Large intestine (tissue), 3 donors: ENCODE measurements at regions not wholly inside any gene's neighbourhood (a gene's known extent, or its start where the extent isn't known, plus 50 kb on each side); places are given as distances from the start of the nearest gene placed in this dataset.

ENCODE experiments used
- DNase-seq, 2 donors: peaks; one replicate each; pipeline versions ENCODE4 v3.0.0 to v3.0.0-alpha.2; 2013
- H3K27ac ChIP-seq: one replicate; pipeline ENCODE4 v1.5.1; 2013; ENCODE audit warnings: low read length
- H3K27me3 ChIP-seq: 2 replicates; pipeline ENCODE4 v1.6.1; 2013; ENCODE audit warnings: low read length; ENCODE audit not compliant: control insufficient read depth, insufficient read depth
- H3K36me3 ChIP-seq: 2 replicates; pipeline ENCODE4 v1.6.1; 2013; ENCODE audit warnings: low read length; ENCODE audit not compliant: control insufficient read depth, insufficient read depth
- H3K4me1 ChIP-seq: one replicate; pipeline ENCODE4 v1.6.1; 2013; ENCODE audit warnings: low read length; ENCODE audit not compliant: control insufficient read depth, insufficient read depth
- H3K4me3 ChIP-seq: one replicate; pipeline ENCODE4 v1.5.1; 2013; ENCODE audit warnings: low read length
- H3K9me3 ChIP-seq: one replicate; pipeline ENCODE4 v1.6.1; 2013; ENCODE audit warnings: mild to moderate bottlenecking, low read depth, low read length, moderate library complexity; ENCODE audit not compliant: control insufficient read depth
- WGBS: methylation state at CpG from one replicate; pipeline ENCODE4 v1.1.5; 2013; ENCODE audit warnings: low lambda C conversion rate; ENCODE audit not compliant: insufficient coverage; 5-methylcytosine and 5-hydroxymethylcytosine counted together

DNA sequence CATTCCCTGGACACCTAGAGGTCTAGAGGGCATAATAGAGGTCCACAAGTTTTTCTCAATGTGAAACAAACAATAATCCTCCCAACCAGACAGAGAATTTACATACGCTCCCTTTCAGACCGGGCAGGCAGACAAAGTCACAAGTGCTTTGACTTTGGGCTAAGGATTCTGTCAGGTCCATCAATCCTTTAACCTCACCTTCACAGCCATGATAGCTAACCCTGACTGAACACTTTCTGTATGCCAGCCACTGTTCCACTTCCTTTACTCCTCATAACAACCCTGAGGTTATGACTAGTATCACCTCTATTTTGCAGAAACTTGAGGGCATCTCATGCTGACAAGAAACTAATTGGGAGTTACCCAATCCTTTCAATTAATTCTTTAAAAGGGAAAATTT is 118.8 kb upstream of the AFF2 start:
- Histone ChIP-seq H3K4me3 (no peak overlapping the region), H3K27me3 (no peaks in the 10 kb centered on the region), H3K4me1 (no peaks in the 10 kb centered on the region), H3K27ac (peak overlapping the region; percentile 56), H3K36me3 (no peaks in the 10 kb centered on the region), H3K9me3 (no peaks in the 10 kb centered on the region)
- no peak for DNase-seq
- no CpG with 5 or more reads among the region's 2 CpGs for WGBS

DNA sequence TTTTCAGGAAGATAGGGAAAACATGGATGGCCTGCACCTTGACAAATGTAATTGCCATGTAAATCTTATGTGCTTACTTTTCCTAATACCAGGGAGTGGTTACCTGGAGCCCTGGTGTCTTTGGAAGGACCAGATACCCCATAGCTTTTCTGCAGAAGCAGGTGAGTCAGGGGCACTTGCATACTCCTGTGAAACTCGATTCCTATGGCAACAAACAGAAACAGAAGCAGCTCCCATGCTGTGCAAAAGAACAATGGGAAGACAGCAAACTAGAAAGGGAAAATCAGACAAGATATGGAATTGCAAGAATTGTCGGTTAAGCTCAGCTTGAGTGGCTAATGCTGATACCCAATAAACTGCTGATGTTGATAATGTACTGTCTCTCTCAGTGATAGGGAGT is 117.4 kb upstream of the AFF2 start:
- no CpG with 5 or more reads among the region's 2 CpGs for WGBS
- Histone ChIP-seq H3K9me3 (no peaks in the 10 kb centered on the region), H3K4me1 (no peaks in the 10 kb centered on the region), H3K36me3 (no peaks in the 10 kb centered on the region), H3K27me3 (no peaks in the 10 kb centered on the region), H3K27ac (no peak overlapping the region), H3K4me3 (no peak overlapping the region)
- DNase-seq: no peak

- no peaks in the 10 kb centered on the region for H3K4me1 ChIP-seq
- no peak overlapping the region for H3K27ac ChIP-seq
- no peak overlapping the region for H3K4me3 ChIP-seq
- H3K36me3 ChIP-seq: no peaks in the 10 kb centered on the region
- no peaks in the 10 kb centered on the region for H3K9me3 ChIP-seq
- H3K27me3 ChIP-seq: no peaks in the 10 kb centered on the region
- DNase-seq: no peak
- WGBS: no CpG with 5 or more reads among the region's 2 CpGs
These were observed 114.9 kb upstream of the AFF2 start for GRCh38 chrX:148385471-148385870.

GRCh38 chrX:148389629-148390028 is 110.8 kb upstream of the AFF2 start:
- Histone ChIP-seq H3K4me3 (no peak overlapping the region), H3K9me3 (no peaks in the 10 kb centered on the region), H3K27ac (no peak overlapping the region), H3K27me3 (no peaks in the 10 kb centered on the region), H3K36me3 (no peaks in the 10 kb centered on the region), H3K4me1 (no peaks in the 10 kb centered on the region)
- DNase-seq: no peak
- no CpG with 5 or more reads among the region's 2 CpGs for WGBS

DNA sequence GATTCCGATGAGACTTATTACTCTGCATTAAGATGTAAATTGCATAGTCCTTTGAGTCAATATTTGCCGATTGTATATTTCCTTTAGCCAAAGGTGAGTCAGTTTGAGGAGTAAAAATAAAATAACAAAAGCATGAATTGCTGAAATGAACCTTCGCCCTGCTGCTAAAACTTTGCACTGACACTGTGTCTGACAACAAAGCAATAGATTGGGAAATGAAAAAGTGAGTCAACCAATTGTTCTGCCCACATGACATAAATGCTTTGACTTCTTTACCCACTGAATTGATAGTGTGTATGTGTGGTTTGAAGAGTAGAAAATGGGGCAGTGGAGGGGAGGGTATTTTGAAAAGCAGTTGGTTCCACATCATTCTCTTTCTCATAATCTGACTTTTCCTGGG is 88.4 kb upstream of the AFF2 start:
- WGBS: no CpG with 5 or more reads among the region's 3 CpGs
- no peaks in the 10 kb centered on the region for H3K27me3 ChIP-seq
- H3K36me3 ChIP-seq: no peaks in the 10 kb centered on the region
- no peaks in the 10 kb centered on the region for H3K9me3 ChIP-seq
- H3K27ac ChIP-seq: no peak overlapping the region
- H3K4me3 ChIP-seq: no peak overlapping the region
- no peaks in the 10 kb centered on the region for H3K4me1 ChIP-seq
- peak; percentile 1 to 12 for DNase-seq

DNA sequence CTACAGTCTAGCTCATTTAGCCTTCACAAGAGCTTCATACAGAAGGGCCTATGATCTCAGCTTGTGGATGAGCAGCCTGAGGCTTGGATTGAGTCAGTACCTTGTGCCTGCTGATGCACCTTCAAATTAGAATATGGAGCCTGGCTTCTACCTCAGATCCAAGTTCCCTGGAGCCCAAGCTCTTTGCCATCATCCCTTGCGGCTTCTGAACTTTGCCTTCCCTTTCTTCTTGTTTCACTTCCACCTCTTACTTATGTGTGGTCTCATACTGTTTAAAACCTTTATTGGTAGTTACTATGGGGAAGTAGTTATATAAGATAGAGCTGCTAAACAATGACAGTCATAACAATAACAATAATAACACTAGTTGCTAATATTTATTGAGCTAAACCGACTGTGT is 84.3 kb upstream of the AFF2 start:
- Histone ChIP-seq H3K9me3 (no peaks in the 10 kb centered on the region), H3K27me3 (no peaks in the 10 kb centered on the region), H3K4me1 (no peaks in the 10 kb centered on the region), H3K36me3 (no peaks in the 10 kb centered on the region), H3K4me3 (no peak overlapping the region), H3K27ac (no peak overlapping the region)
- no CpG with 5 or more reads among the region's 2 CpGs for WGBS
- no peak for DNase-seq

DNA sequence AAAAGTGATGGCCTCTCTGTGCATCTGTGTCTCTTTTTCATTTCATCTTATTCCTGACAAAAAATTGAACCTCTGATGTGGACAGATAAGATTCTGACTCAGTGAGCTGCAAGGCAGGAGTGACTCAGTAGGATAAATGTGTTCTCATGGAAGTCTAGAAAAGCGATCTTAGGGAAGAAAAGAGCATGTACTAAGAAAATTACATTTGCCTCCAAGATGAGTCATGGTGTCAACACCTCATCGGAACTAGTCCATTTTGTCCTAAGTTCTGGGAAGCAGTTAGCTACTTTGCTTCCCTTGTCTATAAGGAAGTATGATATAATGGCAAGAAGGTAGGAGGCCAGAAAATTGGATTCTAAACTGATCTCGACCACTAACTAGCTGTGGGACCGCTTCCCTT is 83.5 kb upstream of the AFF2 start:
- H3K27me3 ChIP-seq: no peaks in the 10 kb centered on the region
- DNase-seq: no peak
- no peaks in the 10 kb centered on the region for H3K4me1 ChIP-seq
- no peak overlapping the region for H3K4me3 ChIP-seq
- no peak overlapping the region for H3K27ac ChIP-seq
- no peaks in the 10 kb centered on the region for H3K36me3 ChIP-seq
- WGBS: no CpG with 5 or more reads among the region's 4 CpGs
- no peaks in the 10 kb centered on the region for H3K9me3 ChIP-seq

DNA sequence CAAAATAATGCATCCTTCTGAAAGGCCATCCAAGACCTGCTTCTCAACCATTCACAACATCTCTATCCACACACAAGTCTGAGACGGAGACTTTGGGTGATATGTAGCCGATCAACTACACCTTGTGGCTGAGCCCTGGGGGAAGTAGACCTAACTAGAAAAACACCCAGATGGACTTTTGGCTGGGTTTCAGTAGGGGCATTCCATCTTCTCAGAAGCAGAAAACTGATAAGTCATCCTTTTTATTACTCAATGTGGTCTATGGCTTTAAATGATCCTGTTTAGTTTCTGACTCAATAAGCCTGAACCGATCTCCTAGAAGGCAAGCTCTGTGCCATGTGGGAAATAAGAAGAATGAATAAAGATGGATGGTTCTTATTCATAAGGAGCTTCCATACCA is 82.5 kb upstream of the AFF2 start:
- Histone ChIP-seq H3K4me1 (no peaks in the 10 kb centered on the region), H3K9me3 (no peaks in the 10 kb centered on the region), H3K4me3 (no peak overlapping the region), H3K27me3 (no peaks in the 10 kb centered on the region), H3K27ac (no peak overlapping the region), H3K36me3 (no peaks in the 10 kb centered on the region)
- DNase-seq: no peak
- WGBS: no CpG with 5 or more reads among the region's 3 CpGs

DNA sequence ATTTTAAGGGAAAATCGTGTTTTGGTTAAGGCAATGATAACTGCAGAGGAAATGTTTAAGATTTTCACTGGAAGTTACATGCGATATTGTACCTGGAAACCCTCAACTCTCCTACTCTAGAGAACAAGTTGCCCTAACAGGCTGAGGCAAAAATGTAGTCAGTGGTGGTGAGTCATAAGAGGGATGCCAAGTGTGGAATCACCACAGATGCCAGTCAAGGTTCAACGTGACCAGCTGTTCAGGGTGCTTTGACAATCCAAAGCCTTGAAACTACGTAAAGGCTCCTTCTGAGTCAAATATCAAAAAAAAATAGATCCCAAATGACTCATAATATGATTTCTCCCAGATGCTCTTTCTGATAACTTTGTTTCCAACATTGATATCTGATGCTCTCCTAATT is 77.9 kb upstream of the AFF2 start:
- H3K4me1 ChIP-seq: no peaks in the 10 kb centered on the region
- H3K4me3 ChIP-seq: no peak overlapping the region
- H3K27ac ChIP-seq: no peak overlapping the region
- no peaks in the 10 kb centered on the region for H3K9me3 ChIP-seq
- WGBS: no CpG with 5 or more reads among the region's 4 CpGs
- H3K36me3 ChIP-seq: no peaks in the 10 kb centered on the region
- no peaks in the 10 kb centered on the region for H3K27me3 ChIP-seq
- DNase-seq: no peak

GRCh38 chrX:148424570-148424969 is 75.8 kb upstream of the AFF2 start:
- no CpG with 5 or more reads among the region's 2 CpGs for WGBS
- H3K27ac ChIP-seq: no peak overlapping the region
- no peaks in the 10 kb centered on the region for H3K36me3 ChIP-seq
- no peaks in the 10 kb centered on the region for H3K4me1 ChIP-seq
- DNase-seq: no peak
- no peaks in the 10 kb centered on the region for H3K27me3 ChIP-seq
- no peaks in the 10 kb centered on the region for H3K9me3 ChIP-seq
- no peak overlapping the region for H3K4me3 ChIP-seq

DNA sequence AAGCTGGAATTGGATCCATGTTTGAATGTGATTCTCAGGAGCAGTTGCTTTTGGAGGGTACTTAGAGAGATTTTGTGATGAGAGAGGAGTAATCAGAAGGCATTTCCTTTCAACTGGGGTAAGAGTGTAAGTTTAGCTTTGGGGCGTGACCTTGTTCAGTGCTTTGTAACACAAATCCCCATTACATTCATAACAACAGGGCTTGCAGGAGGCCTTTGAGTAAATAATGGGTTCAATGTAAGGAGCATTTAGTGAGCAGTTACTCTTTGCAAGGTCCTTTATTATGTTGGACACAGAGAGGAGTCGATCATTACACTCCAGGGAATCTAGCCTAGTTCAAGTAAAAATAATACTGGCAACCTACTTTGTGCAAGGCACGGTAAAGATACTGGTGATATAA is 74.0 kb upstream of the AFF2 start:
- no peak overlapping the region for H3K27ac ChIP-seq
- no peak overlapping the region for H3K4me3 ChIP-seq
- no CpG with 5 or more reads among the region's 3 CpGs for WGBS
- H3K4me1 ChIP-seq: no peaks in the 10 kb centered on the region
- H3K36me3 ChIP-seq: no peaks in the 10 kb centered on the region
- DNase-seq: no peak
- H3K27me3 ChIP-seq: no peaks in the 10 kb centered on the region
- H3K9me3 ChIP-seq: no peaks in the 10 kb centered on the region
